GM21737 (cell line): ENCODE measurements at regions not wholly inside any gene's neighbourhood (a gene's known extent, or its start where the extent isn't known, plus 50 kb on each side); places are given as distances from the start of the nearest gene placed in this dataset.
"Not testable (repeated sequence)": the region's sequence is repeated elsewhere in the genome, so short reads cannot be mapped to it uniquely, and the experiment has no call there.

Experiments used
- ATAC-seq: cut with Tn5 transposase; IDR thresholded peaks from one replicate; pipeline ENCODE4 v1.9.1; 2021; ENCODE audit warnings: mild to moderate bottlenecking, moderate library complexity; ENCODE audit not compliant: unreplicated experiment

DNA sequence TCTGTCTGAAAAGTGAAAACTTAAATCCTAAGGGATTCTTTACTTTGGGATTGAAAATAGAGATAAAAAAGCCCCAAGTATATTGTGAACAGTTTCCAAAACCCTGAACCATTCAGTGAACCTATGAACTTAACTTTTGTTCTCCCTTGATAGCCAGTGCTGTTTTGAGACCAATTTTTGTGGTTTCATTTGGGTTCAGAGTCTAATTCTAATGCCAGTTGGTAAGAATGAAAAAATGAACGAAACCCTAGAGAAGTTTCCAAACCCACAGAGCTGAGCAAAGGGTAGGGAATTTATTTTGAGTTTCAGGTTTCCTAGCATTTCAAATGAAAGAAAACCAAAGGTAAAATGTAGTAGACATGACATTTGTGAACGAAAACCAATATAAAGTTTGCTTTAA is 1366.8 kb downstream of the EFNA5 start:
- no peak for ATAC-seq

- ATAC-seq, result no peak
Measured at GRCh38 chr5:106292654-106293053, 1378.1 kb downstream of the EFNA5 start.

DNA sequence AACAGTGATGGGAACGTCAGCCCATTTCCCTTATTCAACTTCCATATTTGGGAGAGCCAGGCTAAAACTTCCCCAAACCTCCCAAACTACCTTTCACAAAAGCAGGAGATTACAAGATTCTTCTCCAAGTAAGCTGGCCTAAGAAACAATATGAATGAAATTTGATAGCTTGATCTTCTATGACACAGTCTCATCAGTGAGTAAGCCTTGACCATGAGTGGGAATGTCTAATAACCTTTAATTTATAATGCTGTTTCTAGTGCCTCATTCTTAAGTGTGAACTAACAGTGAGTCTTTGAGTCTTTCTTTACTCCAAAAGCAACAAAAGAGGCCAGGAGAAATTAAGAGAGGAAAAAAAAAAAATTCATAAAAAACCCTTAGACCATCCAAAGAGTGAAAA is 1379.9 kb downstream of the EFNA5 start:
- ATAC-seq, result no peak

DNA sequence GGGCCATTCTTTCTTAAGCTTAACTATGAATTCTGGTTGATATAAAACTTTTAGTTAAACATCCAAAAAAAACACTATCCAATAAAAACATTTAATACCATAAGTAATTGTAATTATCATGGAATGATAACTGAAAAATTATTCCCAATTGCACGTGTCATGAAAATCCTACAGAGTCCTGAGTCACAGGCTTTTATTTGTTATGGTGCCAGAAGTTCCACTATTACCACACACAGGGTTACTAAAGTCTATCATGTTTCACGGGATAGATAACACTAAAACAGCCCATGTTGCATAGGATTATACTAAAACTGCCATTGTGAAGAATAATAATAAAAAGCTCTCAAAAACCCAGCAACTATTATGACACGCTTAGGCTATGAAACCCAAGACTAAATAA is 1381.8 kb downstream of the EFNA5 start:
- no peak for ATAC-seq

DNA sequence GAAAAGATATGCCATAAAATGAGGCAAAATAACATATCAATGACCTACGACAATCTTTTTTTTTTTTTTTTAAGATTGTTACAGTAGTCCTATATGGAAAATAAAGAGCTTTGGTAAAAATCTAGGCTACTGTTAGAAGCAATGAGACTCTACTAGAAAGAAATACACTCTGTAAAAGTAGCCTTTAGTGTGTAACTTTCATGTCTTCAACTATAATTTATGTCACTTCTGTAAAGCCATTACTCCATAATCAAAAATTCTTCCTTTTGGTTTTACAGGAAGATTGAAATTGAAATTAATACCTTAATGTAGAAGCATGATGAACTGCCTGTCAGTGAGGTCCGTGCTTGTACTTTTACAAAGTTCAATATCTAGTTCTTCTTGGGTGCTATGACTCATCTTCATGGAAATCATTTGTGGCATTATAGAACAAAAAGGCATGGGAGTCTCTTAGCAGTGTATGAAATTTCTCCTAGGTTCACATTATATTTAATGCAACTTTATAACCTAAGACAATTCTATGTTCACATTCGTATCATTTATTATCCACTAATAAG is 1393.1 kb downstream of the EFNA5 start:
- ATAC-seq, result no peak

DNA sequence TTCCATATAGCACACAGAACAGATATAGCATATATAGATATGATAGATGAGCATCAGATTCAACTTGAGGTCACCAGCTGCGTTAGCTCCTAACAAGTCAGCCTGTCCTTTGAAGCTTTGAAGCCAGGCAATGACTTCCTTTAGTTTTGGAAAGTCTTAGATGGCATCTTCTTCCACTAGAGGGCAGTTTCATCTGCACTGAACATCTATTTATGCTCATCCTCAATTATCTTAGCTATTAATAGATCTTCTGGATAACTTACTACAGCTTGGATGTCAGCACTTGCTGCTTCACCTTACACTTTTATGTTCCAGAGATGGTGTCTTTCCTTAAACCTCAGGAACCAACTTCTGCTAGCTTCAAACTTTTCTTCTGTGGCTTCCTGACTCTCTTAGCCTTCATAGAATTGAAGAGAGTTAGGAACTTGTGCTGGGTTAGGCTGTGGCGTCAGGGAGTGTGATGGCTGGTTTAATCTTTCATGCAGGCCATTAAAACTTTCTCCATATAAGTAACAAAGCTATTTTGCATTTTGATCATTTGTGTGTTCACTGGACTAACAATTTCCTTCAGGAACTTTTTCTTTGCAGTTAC is 1401.4 kb downstream of the EFNA5 start:
- no peak for ATAC-seq

DNA sequence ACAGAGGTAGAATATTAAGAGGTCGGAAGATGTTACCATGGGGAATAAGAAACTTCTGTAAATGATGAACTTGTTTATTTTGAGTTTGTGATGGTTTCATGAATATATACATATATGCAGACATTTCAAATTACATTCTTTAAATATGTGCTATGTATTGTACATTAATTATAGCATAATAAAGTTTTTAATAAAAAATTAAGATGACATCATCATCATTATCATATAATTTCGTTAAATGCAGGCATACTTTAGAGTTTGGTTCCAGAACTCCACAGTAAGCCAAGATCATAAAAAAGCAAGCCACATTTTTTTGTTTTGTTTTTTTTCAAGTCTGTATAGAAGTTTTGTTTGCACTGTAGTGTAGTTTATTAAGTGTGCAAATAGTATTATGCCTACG is 1403.5 kb downstream of the EFNA5 start:
- no peak for ATAC-seq

GRCh38 chr5:106262395-106262794 is 1408.3 kb downstream of the EFNA5 start:
- ATAC-seq, result no peak

DNA sequence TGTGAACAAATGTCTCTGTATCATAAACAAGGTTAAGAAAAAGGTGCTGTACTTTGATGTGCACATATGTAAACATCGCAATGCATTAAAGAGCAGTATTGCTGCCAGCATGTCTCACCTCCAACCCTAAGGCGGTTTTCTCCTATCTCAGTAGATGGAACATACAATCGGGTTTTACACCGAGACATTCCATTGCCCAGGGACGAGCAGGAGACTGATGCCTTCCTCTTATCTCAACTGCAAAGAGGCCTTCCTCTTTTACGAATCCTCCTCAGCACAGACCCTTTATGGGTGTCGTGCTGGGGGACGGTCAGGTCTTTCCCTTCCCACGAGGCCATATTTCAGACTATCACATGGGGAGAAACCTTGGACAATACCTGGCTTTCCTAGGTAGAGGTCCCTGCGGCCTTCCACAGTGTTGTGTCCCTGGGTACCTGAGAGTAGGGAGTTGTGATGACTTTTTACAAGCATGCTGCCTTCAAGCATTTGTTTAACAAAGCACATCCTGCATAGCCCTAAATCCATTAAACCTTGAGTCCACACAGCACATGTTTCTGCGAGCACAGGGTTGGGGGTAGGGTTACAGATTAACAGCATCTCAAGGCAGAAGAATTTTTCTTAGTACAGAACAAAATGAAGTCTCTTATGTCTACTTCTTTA is 1411.2 kb downstream of the EFNA5 start:
- not testable (repeated sequence) for ATAC-seq

DNA sequence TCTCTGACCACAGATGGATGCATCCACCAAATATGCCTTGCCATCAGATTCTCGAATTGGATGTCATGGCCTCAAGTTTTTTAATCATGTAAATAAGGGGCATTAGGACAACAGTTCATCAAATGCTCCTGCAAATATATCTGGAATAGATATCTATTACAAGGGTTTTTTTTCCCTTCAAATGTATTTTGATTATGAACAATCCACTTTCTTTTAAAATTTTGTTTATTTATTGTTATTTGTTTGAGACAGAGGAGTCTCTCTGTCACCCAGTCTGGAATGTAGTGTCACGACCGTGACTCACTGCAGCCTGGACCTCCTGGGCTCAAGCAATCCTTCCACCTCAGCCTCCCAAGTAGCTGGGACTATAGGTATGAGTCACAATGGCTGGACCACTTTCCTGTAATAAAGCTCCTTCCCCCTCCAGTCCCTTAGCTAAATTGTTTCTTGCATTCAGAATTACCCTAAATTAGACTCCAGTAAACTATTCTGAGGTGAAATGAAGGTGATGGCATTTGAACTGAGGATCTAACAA is 1412.1 kb downstream of the EFNA5 start:
- ATAC-seq, result no peak

GRCh38 chr5:106254784-106255183 is 1416.0 kb downstream of the EFNA5 start:
- no peak for ATAC-seq

- not testable (repeated sequence) for ATAC-seq
Measured at GRCh38 chr5:106246044-106246745, 1424.5 kb downstream of the EFNA5 start.

- no peak for ATAC-seq
Measured at GRCh38 chr5:106241409-106241808, 1429.3 kb downstream of the EFNA5 start.

DNA sequence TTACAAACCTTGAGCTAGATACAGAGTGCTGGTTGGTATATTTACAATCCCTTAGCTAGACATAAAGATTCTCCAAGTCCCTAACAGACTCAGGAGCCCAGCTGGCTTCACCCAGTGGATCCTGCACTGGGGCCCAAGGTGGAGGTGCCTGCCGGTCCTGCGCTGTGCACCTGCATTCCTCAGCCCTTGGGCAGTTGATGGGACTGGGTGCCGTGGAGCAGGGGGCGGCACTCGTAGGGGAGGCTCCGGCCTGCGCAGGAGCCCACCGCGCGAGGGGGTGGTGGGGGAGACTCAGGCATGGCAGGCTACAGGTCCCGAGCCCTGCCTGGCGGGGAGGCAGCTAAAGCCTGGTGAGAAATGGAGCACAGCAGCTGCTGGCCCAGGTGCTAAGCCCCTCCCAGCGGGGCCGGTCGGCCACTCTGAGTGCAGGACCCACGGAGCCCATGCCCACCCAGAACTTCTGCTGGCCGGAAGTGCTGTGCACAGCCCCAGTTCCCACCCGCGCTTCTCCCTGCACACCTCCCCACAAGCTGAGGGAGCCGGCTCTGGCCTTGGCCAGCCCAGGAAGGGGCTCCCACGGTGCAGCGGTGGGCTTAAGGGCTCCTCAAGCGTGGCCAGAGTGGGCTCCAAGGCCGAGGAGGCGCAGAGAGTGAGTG is 1464.7 kb downstream of the EFNA5 start:
- no peak for ATAC-seq

- no peak for ATAC-seq
Measured at GRCh38 chr5:106202035-106202434, 1468.7 kb downstream of the EFNA5 start.

DNA sequence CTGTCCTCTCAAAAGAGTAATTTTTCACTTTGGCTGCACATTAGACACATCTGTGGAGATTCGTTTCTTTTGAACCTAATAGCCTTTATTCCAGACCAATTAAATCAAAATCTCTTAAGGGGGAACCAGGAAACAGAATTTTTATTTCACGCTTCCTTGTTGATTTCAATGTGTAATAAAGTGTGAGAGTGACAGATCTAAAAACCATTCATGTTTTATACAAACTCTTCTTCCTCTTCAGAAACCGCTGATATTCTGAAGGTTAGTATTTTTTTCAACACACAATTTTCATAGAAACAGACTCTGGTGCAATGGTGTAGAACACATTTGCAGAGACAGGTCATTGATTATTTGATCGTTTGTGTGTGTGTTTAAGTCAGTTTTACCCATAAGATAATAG is 1469.8 kb downstream of the EFNA5 start:
- no peak for ATAC-seq

DNA sequence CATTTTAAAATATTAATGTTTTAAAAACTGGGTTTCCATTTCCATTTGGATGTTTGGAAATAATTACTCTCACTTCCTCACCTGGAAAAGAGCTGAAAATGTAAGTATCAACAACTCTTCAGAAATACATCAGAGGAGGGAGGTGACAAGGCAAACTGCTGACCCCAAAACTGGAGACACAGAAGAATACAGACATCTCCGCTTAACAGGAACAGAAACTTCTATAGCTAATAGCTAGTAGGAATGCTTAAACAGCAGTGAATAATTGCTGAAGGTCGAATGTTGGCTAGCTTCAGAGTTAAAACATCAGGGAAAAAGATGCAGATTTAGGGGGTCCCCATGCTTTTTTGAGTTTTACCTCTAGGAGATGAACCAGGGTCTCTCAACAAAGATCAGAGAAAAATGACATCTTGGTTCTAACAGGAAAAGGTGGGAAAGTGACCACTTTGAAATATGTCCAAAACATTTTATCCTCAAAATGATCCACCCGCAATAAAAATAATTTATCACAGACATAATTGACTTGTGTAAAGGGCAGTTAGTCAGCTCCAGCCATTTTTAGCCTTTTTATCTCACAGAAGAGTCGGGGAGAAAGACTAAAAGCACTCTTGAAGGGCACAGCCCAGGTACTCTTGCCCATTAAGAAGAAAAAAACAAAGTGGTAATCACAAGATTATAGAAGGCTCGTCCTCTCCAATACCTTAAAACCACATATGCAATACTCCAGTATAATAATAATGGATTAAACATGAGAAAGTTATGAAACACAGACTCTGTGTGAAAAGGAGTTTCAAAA is 1474.9 kb downstream of the EFNA5 start:
- ATAC-seq, result no peak

GRCh38 chr5:106189121-106189809 is 1481.5 kb downstream of the EFNA5 start:
- ATAC-seq, result no peak

DNA sequence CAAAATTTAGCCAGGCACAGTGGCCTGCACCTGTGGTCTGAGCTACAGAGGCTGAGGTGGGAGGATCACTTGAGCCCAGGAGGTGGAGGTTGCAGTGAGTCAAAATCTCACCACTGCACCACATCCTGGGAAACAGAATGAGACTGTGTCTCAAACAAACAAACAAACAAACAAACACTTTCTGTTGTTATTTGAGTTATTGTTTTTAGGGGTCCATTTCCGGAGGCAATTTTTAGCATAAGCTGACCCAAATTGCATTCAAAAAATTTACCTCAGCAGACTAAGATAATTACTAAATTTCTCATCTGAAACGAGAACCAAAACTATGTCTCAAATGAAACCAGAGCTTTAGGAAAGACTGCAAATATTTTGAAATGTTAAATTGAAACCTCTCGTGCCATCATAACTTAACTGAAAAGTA is 1485.1 kb downstream of the EFNA5 start:
- no peak for ATAC-seq

DNA sequence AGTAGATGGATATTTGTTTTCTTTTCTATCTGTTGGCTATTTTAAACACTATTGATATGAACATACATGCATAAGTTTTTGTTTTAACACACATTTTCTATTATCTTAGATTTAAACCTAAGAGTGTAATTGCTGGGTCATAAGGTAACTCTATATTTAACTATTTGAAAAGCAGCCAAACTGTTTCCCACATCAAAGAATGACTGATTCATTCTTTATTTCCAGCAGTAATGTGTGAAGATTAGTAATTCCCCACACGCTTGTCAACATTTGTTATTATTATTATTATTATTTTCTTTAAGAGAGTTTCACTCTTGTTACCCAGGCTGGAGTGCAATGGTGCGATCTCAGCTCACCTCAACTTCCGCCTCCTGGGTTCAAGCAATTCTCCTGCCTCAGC is 1495.8 kb downstream of the EFNA5 start:
- ATAC-seq, result no peak
